HCT116 (cell line): ENCODE measurements at regions not wholly inside any gene's neighbourhood (a gene's known extent, or its start where the extent isn't known, plus 50 kb on each side); places are given as distances from the start of the nearest gene placed in this dataset.
A peak's percentile ranks its signal among the peaks of the same experiment; 100 is the strongest.

ENCODE experiments used
- ATAC-seq: fragments of 200-7000 bp; cut with Tn5 transposase; 2 replicates; pipeline ENCODE4 v1.9.1; 2020; ENCODE audit warnings: mild to moderate bottlenecking, moderate library complexity
- BruUV-seq: library from RNA; stranded (reverse); fragments of 400-500 nt; replicated peaks from 2 replicates; lab custom pipeline; 2021; lab: Mats Ljungman, UMichigan
- CTCF ChIA-PET: fragments of 300-600 bp; sonication (Branson Sonifier 250); formaldehyde crosslinking; loops from one replicate; lab custom pipeline; 2021; ENCODE audit warnings: antibody characterized with exemption; lab: Charles Lee
- POLR2A ChIA-PET: fragments of 300-600, 350-600 bp; sonication (Branson Sonifier 250); formaldehyde crosslinking; loops from one replicate; lab custom pipeline; 2021; ENCODE audit warnings: antibody characterized with exemption; lab: Charles Lee
- RAD21 ChIA-PET, 2 experiments: fragments of 300-600 bp; sonication (Branson Sonifier 250); formaldehyde crosslinking; loops; one replicate each; lab custom pipeline; 2023; ENCODE audit warnings: low total read pairs in 2 of 2; ENCODE audit not compliant: uncharacterized antibody in 2 of 2, unreplicated experiment in 2 of 2, low non-redundant PET in 1 of 2; lab: Charles Lee
- DNase-seq: peaks from one replicate; pipeline ENCODE4 v3.0.0-alpha.2; 2010; ENCODE audit warnings: low read depth, low spot score
- H2AFZ ChIP-seq: fragments of 200-600 bp; shearing (Covaris generic), sonication (generic); 2 replicates; pipeline ENCODE4 v1.6.1; 2017; ENCODE audit warnings: low read depth, mixed run types, mixed read lengths, antibody characterized with exemption, low read length; ENCODE audit not compliant: poor library complexity, severe bottlenecking
- H3K27ac ChIP-seq: 2 replicates; pipeline ENCODE4 v1.5.1; 2012; ENCODE audit warnings: low read depth, low read length
- H3K27me3 ChIP-seq: fragments of 200-600 bp; sonication (generic); 2 replicates; pipeline ENCODE4 v1.6.1; 2016; ENCODE audit warnings: mixed run types, low read length, mixed read lengths; ENCODE audit not compliant: insufficient read depth
- H3K36me3 ChIP-seq, 2 experiments: fragments of 200-500 bp in 1 of 2; fragments of 200-600 bp in 1 of 2; sonication (Bioruptor generic) in 1 of 2; sonication (generic) in 1 of 2; 2 replicates each; pipeline versions ENCODE4 v1.5.1 to v1.6.1; 2014 to 2016; ENCODE audit warnings: low read length in 2 of 2, inconsistent platforms in 1 of 2, mixed read lengths in 1 of 2, mixed run types in 1 of 2; ENCODE audit not compliant: insufficient read depth in 2 of 2, control insufficient read depth in 1 of 2
- H3K4me1 ChIP-seq, 2 experiments: fragments of 200-600 bp in 1 of 2; sonication (generic) in 1 of 2; 2 replicates each; pipeline versions ENCODE4 v1.5.1 to v1.6.1; 2012 to 2017; ENCODE audit warnings: low read length in 2 of 2, inconsistent platforms in 1 of 2, mild to moderate bottlenecking in 1 of 2, mixed read lengths in 1 of 2, mixed run types in 1 of 2, moderate library complexity in 1 of 2; ENCODE audit not compliant: insufficient read depth in 2 of 2, control insufficient read depth in 1 of 2
- H3K4me2 ChIP-seq: fragments of 200-600 bp; sonication (generic); 2 replicates; pipeline ENCODE4 v1.6.1; 2017; ENCODE audit warnings: mixed run types, low read length, mixed read lengths
- H3K4me3 ChIP-seq, 2 experiments: fragments of 200-600 bp in 1 of 2; sonication (generic) in 1 of 2; replicated peaks in 1 of 2; 2 replicates each; pipeline ENCODE4 v1.5.1; 2011 to 2016; ENCODE audit warnings: low read length in 2 of 2, control low read depth in 1 of 2, low read depth in 1 of 2, mild to moderate bottlenecking in 1 of 2, mixed read lengths in 1 of 2, mixed run types in 1 of 2
- H3K79me2 ChIP-seq: fragments of 200-600 bp; sonication (generic); 2 replicates; pipeline ENCODE4 v1.6.1; 2017; ENCODE audit warnings: mild to moderate bottlenecking, mixed run types, low read length, moderate library complexity, mixed read lengths; ENCODE audit not compliant: insufficient read depth
- H3K9ac ChIP-seq: fragments of 200-600 bp; sonication (generic); 2 replicates; pipeline ENCODE4 v1.6.1; 2016; ENCODE audit warnings: low read length, mixed read lengths
- H3K9me2 ChIP-seq: fragments of 200-600 bp; sonication (generic), shearing (Covaris generic); 2 replicates; pipeline ENCODE4 v1.6.1; 2017; ENCODE audit warnings: mixed run types, mild to moderate bottlenecking, moderate library complexity; ENCODE audit not compliant: insufficient read depth
- H3K9me3 ChIP-seq, 2 experiments: fragments of 200-500 bp in 1 of 2; fragments of 200-600 bp in 1 of 2; sonication (Bioruptor generic) in 1 of 2; sonication (generic) in 1 of 2; 2 replicates each; pipeline ENCODE4 v1.6.1; 2014 to 2017; ENCODE audit warnings: low read length in 2 of 2, mixed read lengths in 2 of 2, inconsistent platforms in 1 of 2, low read depth in 1 of 2, mild to moderate bottlenecking in 1 of 2, mixed run types in 1 of 2, moderate library complexity in 1 of 2; ENCODE audit not compliant: control insufficient read depth in 1 of 2, insufficient read depth in 1 of 2
- H4K20me1 ChIP-seq: fragments of 200-600 bp; sonication (generic), shearing (Covaris generic); 2 replicates; pipeline ENCODE4 v1.6.1; 2017; ENCODE audit warnings: mixed run types, mild to moderate bottlenecking, moderate library complexity; ENCODE audit not compliant: insufficient read depth
- ATF3 ChIP-seq: IDR thresholded peaks from 2 replicates; pipeline ENCODE4 v1.6.1; 2012
- CBX3 ChIP-seq: IDR thresholded peaks from 2 replicates; pipeline ENCODE4 v1.6.1; 2012; ENCODE audit warnings: low read depth
- CTCF ChIP-seq, 3 experiments: fragments of 200-600 bp in 1 of 3; sonication (generic) in 1 of 3; IDR thresholded peaks in 2 of 3; conservative IDR thresholded peaks in 1 of 3; 2 replicates each; pipeline ENCODE4 v1.5.1; 2012 to 2017; ENCODE audit warnings: low read depth in 2 of 3, low read length in 2 of 3, antibody characterized with exemption in 1 of 3, borderline replicate concordance in 1 of 3, control low read depth in 1 of 3, mild to moderate bottlenecking in 1 of 3, mixed read lengths in 1 of 3, mixed run types in 1 of 3, moderate library complexity in 1 of 3; ENCODE audit not compliant: insufficient read depth in 1 of 3
- EGR1 ChIP-seq: IDR thresholded peaks from 2 replicates; pipeline ENCODE4 v1.6.1; 2012; ENCODE audit warnings: low read depth
- ELF1 ChIP-seq: IDR thresholded peaks from 2 replicates; pipeline ENCODE4 v1.6.1; 2012; ENCODE audit warnings: low read depth, borderline replicate concordance
- JUND ChIP-seq: IDR thresholded peaks from 2 replicates; pipeline ENCODE4 v1.6.1; 2012
- POLR2A ChIP-seq: IDR thresholded peaks from 2 replicates; pipeline ENCODE4 v1.7.0; 2011; ENCODE audit warnings: borderline replicate concordance; ENCODE audit not compliant: insufficient read depth, insufficient read length; ENCODE audit errors: extremely low read depth
- POLR2AphosphoS5 ChIP-seq: IDR thresholded peaks from 2 replicates; pipeline ENCODE4 v1.6.1; 2011; ENCODE audit warnings: mild to moderate bottlenecking, low read depth, low read length, moderate library complexity
- RAD21 ChIP-seq: IDR thresholded peaks from 2 replicates; pipeline ENCODE4 v1.6.1; 2012; ENCODE audit warnings: low read depth, mild to moderate bottlenecking
- SIN3A ChIP-seq: IDR thresholded peaks from 2 replicates; pipeline ENCODE4 v1.6.1; 2012; ENCODE audit warnings: low read depth
- SRF ChIP-seq: IDR thresholded peaks from 2 replicates; pipeline ENCODE4 v1.6.1; 2012; ENCODE audit warnings: low read depth
- TCF7L2 ChIP-seq: IDR thresholded peaks from 2 replicates; pipeline ENCODE4 v1.7.0; 2011; ENCODE audit warnings: borderline replicate concordance, inconsistent platforms; ENCODE audit not compliant: insufficient read depth, insufficient read length; ENCODE audit errors: extremely low read depth
- YY1 ChIP-seq: IDR thresholded peaks from 2 replicates; pipeline ENCODE4 v1.6.1; 2011; ENCODE audit warnings: low read length, low read depth, moderate library complexity, mild to moderate bottlenecking; ENCODE audit not compliant: insufficient replicate concordance; ENCODE audit errors: extremely low read depth
- intact Hi-C: fragments of 100-400 bp; cut with micrococcal nuclease; formaldehyde crosslinking; loops from 2 replicates; pipeline ENCODE4 v1.10.0; 2022

- POLR2A ChIA-PET = no interaction called here
Observed at GRCh38 chr4:131430302-131430701, 1718.8 kb upstream of the PCDH10 start.

GRCh38 chr4:131441004-131441688 is 1707.9 kb upstream of the PCDH10 start:
- DNase-seq (no peak), ATAC-seq (no peak)
- Histone ChIP-seq H3K9ac (no peak overlapping the region), H3K36me3 (no peaks in the 10 kb centered on the region), H2AFZ (no peak overlapping the region), H3K4me3 (no peak overlapping the region), H3K4me1 (no peaks in the 10 kb centered on the region), H3K9me3 (no peaks in the 10 kb centered on the region), H3K9me2 (no peaks in the 10 kb centered on the region), H3K4me2 (no peak overlapping the region), H3K27ac (no peak overlapping the region), H3K27me3 (no peaks in the 10 kb centered on the region), H3K79me2 (no peaks in the 10 kb centered on the region), H4K20me1 (no peaks in the 10 kb centered on the region)
- CTCF ChIA-PET = no interaction called here
- POLR2A ChIA-PET = no interaction called here
- RAD21 ChIA-PET = no interaction called here
- no TSS peak for BruUV-seq
- intact Hi-C loops = no loop called here
- TF ChIP-seq CBX3 = no peak
- TF ChIP-seq POLR2AphosphoS5 = no peak
- TF ChIP-seq EGR1 = no peak
- TF ChIP-seq YY1 = no peak
- no peak for TF ChIP-seq JUND
- no peak for TF ChIP-seq SRF
- no peak for TF ChIP-seq POLR2A
- no peak for TF ChIP-seq SIN3A
- no peak for TF ChIP-seq RAD21
- no peak for TF ChIP-seq ELF1
- TF ChIP-seq ATF3 = no peak
- TF ChIP-seq TCF7L2 = no peak

More at GRCh38 chr4:131430302-131430701, 1718.8 kb upstream of the PCDH10 start:
- Histone ChIP-seq H3K4me3 (no peak overlapping the region), H3K27me3 (no peaks in the 10 kb centered on the region), H3K9me2 (no peaks in the 10 kb centered on the region), H2AFZ (no peak overlapping the region), H3K4me1 (no peaks in the 10 kb centered on the region), H3K36me3 (no peaks in the 10 kb centered on the region), H4K20me1 (no peaks in the 10 kb centered on the region), H3K9me3 (no peaks in the 10 kb centered on the region), H3K4me2 (no peak overlapping the region), H3K9ac (no peak overlapping the region), H3K27ac (no peak overlapping the region)
- intact Hi-C loops = no loop called here
- CTCF ChIA-PET = interaction anchor here (1.2 kb wide), 1 partner anchor 14 kb away, joined by 3 read pairs; no protein-coding TSS in a partner anchor
- RAD21 ChIA-PET = no interaction called here
- no TSS peak for BruUV-seq
- no peak for DNase-seq
- TF ChIP-seq CTCF (IDR thresholded peaks at IDR 0.05 in 2 of 3, conservative IDR thresholded peaks at IDR 0.05 in 1 of 3; ENCODE audit: borderline replicate concordance in 1 of 3, insufficient read depth in 1 of 3, low read depth in 2 of 3, low read length in 2 of 3) = peak in 1 of 3 experiments; percentile 10; a peak in 1 of 6 replicates
- peak; percentile 25; the same call in 1 of the 2 replicates for TF ChIP-seq RAD21
- no peak for TF ChIP-seq CBX3
- TF ChIP-seq, all 23 proteins: peak for 2
- no peaks in the 10 kb centered on the region for H3K79me2 ChIP-seq
- no peak for ATAC-seq
